IMR-90 (cell line): ENCODE measurements at regions not wholly inside any gene's neighbourhood (a gene's known extent, or its start where the extent isn't known, plus 50 kb on each side); places are given as distances from the start of the nearest gene placed in this dataset.

ENCODE experiments used
- ATAC-seq: fragments of 200-7000 bp; cut with Tn5 transposase; 2 replicates; pipeline ENCODE4 v1.9.1; 2020; ENCODE audit warnings: low read depth, mild to moderate bottlenecking, moderate library complexity
- BruUV-seq: library from RNA; stranded (reverse); fragments of 400-500 nt; replicated peaks from 2 replicates; lab custom pipeline; 2021; lab: Mats Ljungman, UMichigan
- CTCF ChIA-PET: fragments of 300-600 bp; formaldehyde crosslinking; extraction: SDS; loops from one replicate; lab custom pipeline; 2021; ENCODE audit warnings: antibody characterized with exemption; lab: Yijun Ruan, JAX
- POLR2A ChIA-PET: fragments of 300-600 bp; sonication (Branson Sonifier 250); formaldehyde crosslinking; loops from one replicate; lab custom pipeline; 2022; ENCODE audit warnings: antibody characterized with exemption; ENCODE audit not compliant: unreplicated experiment; lab: Charles Lee
- DNase-seq: peaks from one replicate; pipeline ENCODE4 v3.0.0; 2013
- H2AFZ ChIP-seq: replicated peaks from 2 replicates; pipeline ENCODE3; 2013; ENCODE audit warnings: low read length, mild to moderate bottlenecking; ENCODE audit not compliant: poor library complexity
- H2AK5ac ChIP-seq: 2 replicates; pipeline ENCODE4 v1.6.1; 2013; ENCODE audit warnings: low read depth, low read length, inconsistent platforms
- H2AK9ac ChIP-seq: replicated peaks from 2 replicates; pipeline ENCODE3; 2013; ENCODE audit warnings: mild to moderate bottlenecking, low read depth, low read length, moderate library complexity; ENCODE audit not compliant: poor library complexity
- H2BK120ac ChIP-seq: 2 replicates; pipeline ENCODE4 v1.6.1; 2013; ENCODE audit warnings: low read depth, low read length, inconsistent platforms
- H2BK15ac ChIP-seq: 3 replicates; pipeline ENCODE4 v1.6.1; 2013; ENCODE audit warnings: low read depth, low read length, inconsistent platforms
- H2BK20ac ChIP-seq: 2 replicates; pipeline ENCODE4 v1.6.1; 2013; ENCODE audit warnings: low read depth, mild to moderate bottlenecking, inconsistent platforms, low read length, moderate library complexity
- H2BK5ac ChIP-seq: 2 replicates; pipeline ENCODE4 v1.6.1; 2013; ENCODE audit warnings: mild to moderate bottlenecking, low read depth, low read length, inconsistent platforms; ENCODE audit not compliant: poor library complexity, severe bottlenecking
- H3K14ac ChIP-seq: replicated peaks from 2 replicates; pipeline ENCODE4 v1.6.1; 2013; ENCODE audit warnings: low read depth, low read length, inconsistent platforms
- H3K18ac ChIP-seq: 2 replicates; pipeline ENCODE4 v1.6.1; 2013; ENCODE audit warnings: low read depth, low read length, control low read depth
- H3K23ac ChIP-seq: 2 replicates; pipeline ENCODE4 v1.6.1; 2013; ENCODE audit warnings: low read depth, low read length, inconsistent platforms
- H3K27ac ChIP-seq: 2 replicates; pipeline ENCODE4 v1.5.1; 2013; ENCODE audit warnings: mild to moderate bottlenecking, control low read depth, low read length; ENCODE audit not compliant: insufficient read depth
- H3K27me3 ChIP-seq: 2 replicates; pipeline ENCODE4 v1.6.1; 2013; ENCODE audit warnings: low read length; ENCODE audit not compliant: control insufficient read depth, insufficient read depth
- H3K36me3 ChIP-seq: 2 replicates; pipeline ENCODE4 v1.6.1; 2013; ENCODE audit warnings: low read length, mixed read lengths; ENCODE audit not compliant: control insufficient read depth, insufficient read depth
- H3K4ac ChIP-seq: 2 replicates; pipeline ENCODE4 v1.6.1; 2013; ENCODE audit warnings: low read depth, low read length, inconsistent platforms
- H3K4me1 ChIP-seq: 2 replicates; pipeline ENCODE4 v1.6.1; 2013; ENCODE audit warnings: low read length, mixed read lengths; ENCODE audit not compliant: control insufficient read depth, insufficient read depth
- H3K4me2 ChIP-seq: 2 replicates; pipeline ENCODE4 v1.6.1; 2013; ENCODE audit warnings: low read depth, mild to moderate bottlenecking, control low read depth, low read length, moderate library complexity
- H3K4me3 ChIP-seq: 2 replicates; pipeline ENCODE4 v1.5.1; 2013; ENCODE audit warnings: low read depth, mild to moderate bottlenecking, control low read depth, low read length, moderate library complexity; ENCODE audit not compliant: insufficient read depth
- H3K56ac ChIP-seq: 2 replicates; pipeline ENCODE4 v1.6.1; 2013; ENCODE audit warnings: low read length, inconsistent platforms; ENCODE audit not compliant: insufficient read depth; ENCODE audit errors: extremely low read depth
- H3K79me1 ChIP-seq, 2 experiments: 2 replicates each; pipeline ENCODE4 v1.6.1; 2013; ENCODE audit warnings: low read length in 2 of 2, inconsistent platforms in 1 of 2, low read depth in 1 of 2
- H3K9ac ChIP-seq: 2 replicates; pipeline ENCODE4 v1.6.1; 2013; ENCODE audit warnings: low read depth, low read length, control low read depth
- H3K9me1 ChIP-seq: 2 replicates; pipeline ENCODE4 v1.6.1; 2013; ENCODE audit warnings: low read length, inconsistent platforms; ENCODE audit not compliant: insufficient read depth
- H3K9me3 ChIP-seq: 2 replicates; pipeline ENCODE4 v1.6.1; 2013; ENCODE audit warnings: low read length; ENCODE audit not compliant: control insufficient read depth, insufficient read depth
- H4K20me1 ChIP-seq: 2 replicates; pipeline ENCODE4 v1.6.1; 2013; ENCODE audit warnings: low read length, inconsistent platforms; ENCODE audit not compliant: insufficient read depth
- H4K5ac ChIP-seq: 2 replicates; pipeline ENCODE4 v1.6.1; 2013; ENCODE audit warnings: mild to moderate bottlenecking, low read depth, low read length, control low read depth
- H4K8ac ChIP-seq, 2 experiments: 2 replicates each; pipeline ENCODE4 v1.6.1; 2013; ENCODE audit warnings: low read depth in 2 of 2, low read length in 2 of 2, control low read depth in 1 of 2, inconsistent platforms in 1 of 2
- H4K91ac ChIP-seq: 2 replicates; pipeline ENCODE4 v1.6.1; 2013; ENCODE audit warnings: low read depth, low read length, inconsistent platforms; ENCODE audit not compliant: insufficient read depth
- BHLHE40 ChIP-seq: fragments of 150-350 bp; IDR thresholded peaks from 2 replicates; pipeline ENCODE4 v1.6.1; 2016; ENCODE audit warnings: mild to moderate bottlenecking, low read depth, low read length
- CHD1 ChIP-seq: IDR thresholded peaks from 2 replicates; pipeline ENCODE4 v1.6.1; 2012; ENCODE audit warnings: low read depth, low read length, improper control_type of control experiment
- CTCF ChIP-seq: conservative IDR thresholded peaks from 2 replicates; pipeline ENCODE4 v1.5.1; 2012; ENCODE audit warnings: mild to moderate bottlenecking, low read depth, low read length, improper control_type of control experiment
- ELK1 ChIP-seq: fragments of 150-350 bp; IDR thresholded peaks from 2 replicates; pipeline ENCODE4 v1.6.1; 2016; ENCODE audit warnings: low read depth, mild to moderate bottlenecking, low read length, moderate library complexity, borderline replicate concordance
- FOS ChIP-seq: fragments of 150-350 bp; IDR thresholded peaks from 2 replicates; pipeline ENCODE4 v1.6.1; 2016; ENCODE audit warnings: low read depth, low read length
- MAFK ChIP-seq: IDR thresholded peaks from 2 replicates; pipeline ENCODE4 v1.6.1; 2012; ENCODE audit warnings: low read depth, low read length, improper control_type of control experiment
- MAZ ChIP-seq: IDR thresholded peaks from 2 replicates; pipeline ENCODE4 v1.6.1; 2012; ENCODE audit warnings: low read depth, mild to moderate bottlenecking, low read length, improper control_type of control experiment, moderate library complexity, borderline replicate concordance
- MXI1 ChIP-seq: IDR thresholded peaks from 2 replicates; pipeline ENCODE4 v1.6.1; 2012; ENCODE audit warnings: low read depth, mild to moderate bottlenecking, low read length, moderate library complexity, borderline replicate concordance
- NFE2L2 ChIP-seq: fragments of 150-350 bp; IDR thresholded peaks from 2 replicates; pipeline ENCODE4 v1.6.1; 2016; ENCODE audit warnings: low read depth, mild to moderate bottlenecking, low read length
- POLR2A ChIP-seq: IDR thresholded peaks from 2 replicates; pipeline ENCODE4 v1.6.1; 2012; ENCODE audit warnings: mild to moderate bottlenecking, low read depth, low read length
- RAD21 ChIP-seq: IDR thresholded peaks from 2 replicates; pipeline ENCODE4 v1.6.1; 2012; ENCODE audit warnings: low read length, improper control_type of control experiment
- RCOR1 ChIP-seq: IDR thresholded peaks from 2 replicates; pipeline ENCODE4 v1.6.1; 2012; ENCODE audit warnings: mild to moderate bottlenecking, low read length, improper control_type of control experiment; ENCODE audit not compliant: insufficient replicate concordance
- RFX5 ChIP-seq: IDR thresholded peaks from 2 replicates; pipeline ENCODE4 v1.8.0; 2012; ENCODE audit warnings: low read depth, mild to moderate bottlenecking, low read length, moderate library complexity
- SMC3 ChIP-seq: fragments of 150-350 bp; IDR thresholded peaks from 2 replicates; pipeline ENCODE4 v1.6.1; 2016; ENCODE audit warnings: low read depth, mild to moderate bottlenecking, antibody characterized with exemption, low read length, moderate library complexity
- USF2 ChIP-seq: fragments of 150-350 bp; IDR thresholded peaks from 2 replicates; pipeline ENCODE4 v1.6.1; 2017; ENCODE audit warnings: mild to moderate bottlenecking, antibody characterized with exemption, low read length, low read depth
- dilution Hi-C: fragments of 300-500 bp; cut with HindIII; formaldehyde crosslinking; loops from one replicate; pipeline ENCODE4 v1.14.3; 2018; ENCODE audit warnings: low sequenced_read_pairs; ENCODE audit not compliant: unreplicated experiment
- in situ Hi-C: fragments of 300-500 bp; cut with MboI; formaldehyde crosslinking; loops from 3 replicates; pipeline ENCODE4 v1.14.3; 2019; ENCODE audit warnings: low sequenced_read_pairs, inconsistent platforms, mixed read lengths
- intact Hi-C: fragments of 100-400 bp; cut with micrococcal nuclease; formaldehyde crosslinking; loops from 2 replicates; pipeline ENCODE4 v1.10.0; 2022

GRCh38 chr5:130799015-130799414 lies 366.0 kb downstream of the HINT1 start:
- Histone ChIP-seq H2AK5ac (no peak overlapping the region), H3K9me3 (peaks cover 2% of the 10 kb centered on the region; the same call in 1 of the 2 replicates), H2BK20ac (no peak overlapping the region), H3K4me2 (no peak overlapping the region), H3K23ac (no peak overlapping the region), H2AFZ (no peak overlapping the region), H3K27me3 (no peaks in the 10 kb centered on the region), H3K4me1 (no peaks in the 10 kb centered on the region), H3K4ac (no peak overlapping the region), H4K20me1 (no peaks in the 10 kb centered on the region), H4K91ac (no peak overlapping the region), H3K9me1 (no peaks in the 10 kb centered on the region), H2BK5ac (no peak overlapping the region), H3K4me3 (no peak overlapping the region), H2BK120ac (no peak overlapping the region), H3K18ac (no peak overlapping the region), H3K9ac (no peak overlapping the region), H2AK9ac (no peak overlapping the region), H3K36me3 (no peaks in the 10 kb centered on the region), H3K79me1 (no peaks in the 10 kb centered on the region), H3K56ac (no peak overlapping the region), H2BK15ac (no peak overlapping the region), H3K27ac (no peak overlapping the region), H4K8ac (no peak overlapping the region), H4K5ac (no peak overlapping the region), H3K14ac (no peak overlapping the region)
- dilution Hi-C loops: no loop called here
- no TSS peak for BruUV-seq
- ATAC-seq (no peak), DNase-seq (no peak)
- ChIA-PET CTCF (no interaction called here), POLR2A (no interaction called here)
- in situ Hi-C loops: no loop called here
- intact Hi-C loops: no loop called here
- TF ChIP-seq NFE2L2: no peak
- TF ChIP-seq MXI1: no peak
- no peak for TF ChIP-seq POLR2A
- no peak for TF ChIP-seq MAFK
- TF ChIP-seq RCOR1: no peak
- TF ChIP-seq MAZ: no peak
- no peak for TF ChIP-seq RFX5
- no peak for TF ChIP-seq BHLHE40
- TF ChIP-seq RAD21: no peak
- no peak for TF ChIP-seq CTCF
- no peak for TF ChIP-seq CHD1
- TF ChIP-seq ELK1: no peak
- no peak for TF ChIP-seq FOS
- TF ChIP-seq SMC3: no peak
- TF ChIP-seq USF2: no peak
